HG03575 (cell line): ENCODE measurements at regions not wholly inside any gene's neighbourhood (a gene's known extent, or its start where the extent isn't known, plus 50 kb on each side); places are given as distances from the start of the nearest gene placed in this dataset.
"Not testable (repeated sequence)": the region's sequence is repeated elsewhere in the genome, so short reads cannot be mapped to it uniquely, and the experiment has no call there.

Source experiments
- ATAC-seq: cut with Tn5 transposase; IDR thresholded peaks from one replicate; pipeline ENCODE4 v1.9.1; 2021; ENCODE audit not compliant: unreplicated experiment, insufficient number of reproducible peaks, low FRiP score; ENCODE audit errors: extremely low read depth

DNA sequence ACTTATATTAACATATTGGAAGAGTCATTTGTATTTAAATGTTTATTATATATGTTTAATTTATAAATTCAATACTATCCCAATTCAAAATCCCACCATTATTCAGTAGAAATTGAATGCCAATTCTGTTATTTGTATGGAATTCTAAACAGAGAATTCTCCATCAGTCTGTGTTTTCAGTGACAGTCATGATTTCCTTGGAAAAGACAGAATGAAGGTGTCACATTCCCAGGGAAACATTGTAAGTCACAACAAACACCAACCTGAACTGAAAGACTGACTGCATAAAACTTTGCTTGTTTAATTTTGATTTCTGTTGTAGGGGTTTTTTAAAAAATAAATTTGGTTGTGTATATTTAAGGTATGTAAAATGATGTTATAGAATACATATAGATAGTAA lies 769.8 kb upstream of the BCHE start:
- no peak for ATAC-seq

DNA sequence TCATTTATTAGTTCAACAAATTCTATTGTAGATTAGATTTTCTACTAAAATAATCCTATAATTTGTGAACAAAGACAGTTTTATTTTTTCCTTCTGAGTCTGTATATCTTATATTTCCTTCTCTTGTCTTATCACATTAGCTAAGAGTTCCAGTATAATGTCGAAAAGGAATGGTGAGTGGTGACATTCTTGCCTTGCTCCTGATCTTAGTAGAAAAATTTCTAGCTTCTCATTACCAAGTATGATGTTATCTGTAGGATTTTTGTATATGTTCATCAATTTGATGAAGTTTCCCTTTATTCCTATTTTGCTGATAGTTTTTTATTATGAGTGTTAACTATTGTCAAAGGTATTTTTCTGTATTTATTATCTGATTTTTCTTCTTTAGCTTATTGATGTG lies 756.6 kb upstream of the BCHE start:
- no peak for ATAC-seq

- ATAC-seq, result no peak
These were observed 745.0 kb upstream of the BCHE start for GRCh38 chr3:166582236-166582635.

DNA sequence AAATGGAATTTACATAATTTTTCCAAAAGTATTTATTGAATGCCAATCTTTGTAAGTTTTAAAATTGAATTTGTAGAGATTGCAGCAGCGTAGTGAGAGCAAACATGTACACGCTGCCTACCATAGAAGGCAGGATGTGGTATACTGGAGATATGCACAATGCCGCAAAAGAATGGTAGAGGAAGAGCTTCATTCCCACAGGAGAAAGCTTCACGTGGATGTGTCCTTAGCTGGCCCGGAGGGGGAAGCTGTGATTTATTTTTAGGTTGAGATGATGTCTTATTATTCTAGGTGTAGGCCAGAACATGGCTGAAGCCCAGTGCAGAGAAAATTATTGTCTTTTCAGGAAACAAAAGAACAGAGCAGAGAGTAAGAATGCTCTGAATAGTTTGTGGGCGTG lies 743.3 kb upstream of the BCHE start:
- no peak for ATAC-seq

DNA sequence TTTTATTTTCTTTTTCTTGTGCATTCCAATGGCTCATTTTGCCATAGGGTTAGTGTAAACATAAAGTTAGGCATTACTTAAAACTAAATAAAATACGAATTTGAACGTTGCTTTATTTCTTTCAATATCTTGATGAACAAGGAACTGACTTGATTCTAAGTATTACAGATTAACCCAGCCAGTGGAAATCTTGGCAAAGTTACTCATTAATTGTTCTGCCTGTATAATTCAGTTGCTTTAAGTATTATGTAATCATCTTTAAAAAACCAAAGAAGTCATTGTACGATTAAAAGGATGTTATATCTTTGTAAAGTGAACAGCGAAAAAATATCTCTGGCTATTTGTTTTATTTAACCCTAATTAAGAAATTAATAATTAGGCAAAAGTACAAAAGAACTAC lies 737.9 kb upstream of the BCHE start:
- no peak for ATAC-seq

- not testable (repeated sequence) for ATAC-seq
These were observed 734.5 kb upstream of the BCHE start for GRCh38 chr3:166571686-166572085.

GRCh38 chr3:166570102-166570501 lies 732.9 kb upstream of the BCHE start:
- no peak for ATAC-seq

GRCh38 chr3:166569589-166569988 lies 732.4 kb upstream of the BCHE start:
- ATAC-seq, result no peak

GRCh38 chr3:166560253-166560652 lies 723.0 kb upstream of the BCHE start:
- ATAC-seq, result no peak

DNA sequence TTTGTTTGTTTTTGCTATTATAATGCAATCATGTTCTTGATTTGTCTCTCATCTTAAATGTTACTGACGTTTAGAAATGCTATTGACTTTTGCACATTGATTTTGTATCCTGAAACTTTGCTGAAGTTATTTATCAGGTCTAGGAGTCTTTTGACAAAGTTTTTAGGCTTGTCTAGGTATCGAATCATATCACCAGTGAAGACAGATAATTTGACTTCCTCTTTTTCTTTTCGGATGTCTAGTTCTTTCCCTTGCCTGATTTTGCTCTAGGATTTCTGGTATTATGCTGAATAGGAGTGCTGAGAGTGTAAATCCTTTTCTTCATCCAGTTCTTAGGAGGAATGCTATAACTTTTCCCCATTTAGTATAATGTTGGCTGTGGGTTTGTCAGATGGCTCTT lies 719.7 kb upstream of the BCHE start:
- no peak for ATAC-seq

- no peak for ATAC-seq
These were observed 716.8 kb upstream of the BCHE start for GRCh38 chr3:166554023-166554422.

GRCh38 chr3:166533740-166534139 lies 696.5 kb upstream of the BCHE start:
- no peak for ATAC-seq

- ATAC-seq, result no peak
These were observed 694.5 kb upstream of the BCHE start for GRCh38 chr3:166531730-166532129.

DNA sequence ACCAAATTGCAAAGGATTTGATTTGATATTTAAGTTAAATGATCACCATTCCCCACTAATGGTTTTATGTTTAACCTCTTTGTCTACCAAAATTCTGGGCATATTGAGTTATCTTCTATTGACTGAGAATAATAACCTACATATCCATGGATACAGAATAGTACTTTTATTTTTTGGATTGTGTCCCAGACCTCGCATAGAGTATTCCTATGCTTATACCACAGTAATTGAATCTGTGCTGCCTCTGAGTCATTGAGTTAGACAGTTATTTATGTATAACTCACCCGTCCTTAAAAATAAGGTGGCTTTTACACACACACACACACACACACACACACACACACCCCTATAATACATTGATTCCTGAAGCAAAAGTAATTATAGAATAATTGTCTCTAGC lies 690.1 kb upstream of the BCHE start:
- no peak for ATAC-seq

DNA sequence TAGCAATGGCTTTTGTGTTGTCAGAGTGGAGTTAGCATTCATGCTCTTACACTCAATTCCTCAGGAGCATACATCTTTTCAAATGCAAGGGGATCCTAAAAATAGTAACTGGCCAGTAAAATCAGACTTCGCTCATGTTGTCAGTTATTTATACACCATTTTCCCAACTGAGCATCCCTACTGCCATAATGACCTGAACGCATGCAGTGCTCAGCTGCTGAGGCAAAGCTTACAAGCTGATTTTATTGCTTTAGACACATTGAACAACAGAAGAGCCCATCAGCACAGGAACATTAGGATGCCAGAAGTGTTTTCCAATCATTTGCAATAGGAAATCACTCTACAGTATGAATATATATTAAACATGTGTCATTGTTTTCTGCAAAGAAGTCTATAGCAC lies 689.7 kb upstream of the BCHE start:
- no peak for ATAC-seq

DNA sequence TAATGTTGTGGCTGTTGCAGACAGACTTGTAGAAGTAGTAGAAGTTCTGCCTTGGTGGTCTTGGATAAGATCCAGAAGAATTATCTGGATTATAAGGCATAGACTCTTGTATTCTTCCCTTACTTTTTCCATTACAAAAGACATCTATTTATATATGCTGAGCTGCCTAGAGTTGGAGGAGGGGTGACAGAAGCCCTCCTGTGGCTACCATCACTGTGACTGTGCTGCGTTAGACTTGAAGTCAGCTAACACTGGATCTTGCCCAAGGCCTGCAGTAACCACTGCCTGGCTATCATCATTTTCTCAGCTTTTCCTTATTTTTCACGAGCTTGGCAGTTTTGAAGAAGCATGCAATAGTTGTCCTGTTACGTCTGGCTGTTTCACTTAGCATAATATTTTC lies 684.8 kb upstream of the BCHE start:
- ATAC-seq, result no peak

- ATAC-seq, result no peak
These were observed 682.2 kb upstream of the BCHE start for GRCh38 chr3:166519443-166519842.

DNA sequence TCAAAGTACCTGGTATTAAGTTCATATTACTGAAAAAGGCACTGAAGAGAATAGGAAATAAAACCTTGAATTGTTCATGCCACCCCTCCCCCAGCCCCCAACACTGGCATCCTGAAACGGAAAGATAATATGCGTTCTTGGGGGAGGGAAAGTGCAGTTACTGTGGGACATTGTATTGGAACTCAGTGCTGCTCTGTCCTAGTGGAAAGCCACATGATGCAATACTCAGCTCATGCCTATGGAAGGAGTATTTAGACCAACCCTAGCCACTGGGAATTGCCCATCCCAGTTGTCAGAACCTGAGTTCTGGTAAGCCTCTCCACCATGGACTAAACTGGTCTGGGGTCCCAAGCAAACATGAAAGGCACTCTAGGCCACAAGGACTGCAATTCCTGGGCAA lies 680.8 kb upstream of the BCHE start:
- ATAC-seq, result no peak

- no peak for ATAC-seq
These were observed 673.2 kb upstream of the BCHE start for GRCh38 chr3:166510382-166510781.

- not testable (repeated sequence) for ATAC-seq
These were observed 663.2 kb upstream of the BCHE start for GRCh38 chr3:166500420-166500819.

GRCh38 chr3:166499636-166500035 lies 662.4 kb upstream of the BCHE start:
- no peak for ATAC-seq

GRCh38 chr3:166498446-166498845 lies 661.2 kb upstream of the BCHE start:
- no peak for ATAC-seq
